AG09309 (cell line): ENCODE measurements at regions not wholly inside any gene's neighbourhood (a gene's known extent, or its start where the extent isn't known, plus 50 kb on each side); places are given as distances from the start of the nearest gene placed in this dataset.

Source experiments
- DNase-seq: peaks from one replicate; pipeline ENCODE4 v3.0.0-alpha.2; 2010; ENCODE audit warnings: low read depth
- H3K4me3 ChIP-seq: 2 replicates; pipeline ENCODE4 v1.5.1; 2011; ENCODE audit warnings: mild to moderate bottlenecking, low read depth, low read length, moderate library complexity; ENCODE audit not compliant: control insufficient read depth
- TF ChIP-seq, protein P1 (sequence below): IDR thresholded peaks from 2 replicates; pipeline ENCODE4 v1.5.1; 2011; ENCODE audit warnings: mild to moderate bottlenecking, low read depth, low read length, inconsistent platforms; ENCODE audit not compliant: insufficient read depth, control insufficient read depth; ENCODE audit errors: missing control alignments

DNA sequence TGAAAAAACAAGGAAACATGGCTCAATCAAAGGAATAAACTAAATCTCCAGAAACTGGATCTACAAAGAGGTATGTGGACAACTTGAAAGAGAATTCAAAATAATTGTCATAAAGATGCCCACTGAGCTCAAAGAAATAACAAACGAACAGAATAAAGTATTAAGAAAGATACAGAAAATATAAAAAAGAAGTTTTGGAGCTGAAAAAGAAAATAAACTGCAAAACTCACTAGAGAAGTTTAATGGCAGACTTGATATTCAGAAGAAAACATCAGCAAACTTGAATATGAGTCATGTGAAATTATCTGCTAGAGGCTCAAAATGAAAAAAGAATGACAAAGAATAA is 208.1 kb upstream of the SAMSN1 start:
- DNase-seq = no peak
- H3K4me3 ChIP-seq = no peak overlapping the region
- TF ChIP-seq, protein P1, sequence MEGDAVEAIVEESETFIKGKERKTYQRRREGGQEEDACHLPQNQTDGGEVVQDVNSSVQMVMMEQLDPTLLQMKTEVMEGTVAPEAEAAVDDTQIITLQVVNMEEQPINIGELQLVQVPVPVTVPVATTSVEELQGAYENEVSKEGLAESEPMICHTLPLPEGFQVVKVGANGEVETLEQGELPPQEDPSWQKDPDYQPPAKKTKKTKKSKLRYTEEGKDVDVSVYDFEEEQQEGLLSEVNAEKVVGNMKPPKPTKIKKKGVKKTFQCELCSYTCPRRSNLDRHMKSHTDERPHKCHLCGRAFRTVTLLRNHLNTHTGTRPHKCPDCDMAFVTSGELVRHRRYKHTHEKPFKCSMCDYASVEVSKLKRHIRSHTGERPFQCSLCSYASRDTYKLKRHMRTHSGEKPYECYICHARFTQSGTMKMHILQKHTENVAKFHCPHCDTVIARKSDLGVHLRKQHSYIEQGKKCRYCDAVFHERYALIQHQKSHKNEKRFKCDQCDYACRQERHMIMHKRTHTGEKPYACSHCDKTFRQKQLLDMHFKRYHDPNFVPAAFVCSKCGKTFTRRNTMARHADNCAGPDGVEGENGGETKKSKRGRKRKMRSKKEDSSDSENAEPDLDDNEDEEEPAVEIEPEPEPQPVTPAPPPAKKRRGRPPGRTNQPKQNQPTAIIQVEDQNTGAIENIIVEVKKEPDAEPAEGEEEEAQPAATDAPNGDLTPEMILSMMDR = no peak

DNA sequence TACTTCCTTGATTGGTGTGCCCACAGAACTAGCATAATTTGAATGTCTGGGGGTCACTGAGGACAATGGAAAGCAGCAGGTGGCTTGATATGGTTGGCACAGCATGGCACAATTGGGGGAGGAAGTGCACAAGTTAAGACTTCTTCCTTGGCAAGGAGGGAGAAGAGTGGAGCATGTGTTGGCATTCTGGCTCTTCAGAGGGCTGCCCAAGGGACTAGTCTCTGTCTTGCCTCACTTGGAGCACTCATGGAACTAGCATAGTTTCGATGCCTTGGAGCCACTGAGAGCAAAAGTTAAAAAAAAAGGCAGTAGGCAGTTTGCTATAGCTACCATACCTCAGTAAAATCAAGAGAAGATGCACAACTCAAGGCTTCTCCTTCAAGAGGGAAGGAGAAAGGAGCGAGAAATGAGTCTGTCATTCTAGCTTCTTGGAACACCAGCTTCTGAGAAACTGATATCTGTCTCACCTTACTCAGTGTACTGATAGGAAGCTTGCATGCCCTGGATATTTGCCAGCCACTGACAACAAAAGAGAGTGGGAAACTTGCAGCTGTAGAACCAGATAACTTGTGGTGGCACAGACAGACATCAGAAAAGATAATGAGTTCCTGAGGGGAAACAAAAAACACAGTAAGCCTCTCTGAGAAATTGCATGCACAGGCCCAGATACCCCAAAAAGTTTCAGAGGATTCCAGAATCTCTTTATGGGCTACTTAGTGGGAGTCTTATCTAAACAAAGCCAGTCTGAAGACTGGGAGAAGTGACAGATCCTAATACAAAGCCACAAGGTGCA is 207.5 kb upstream of the SAMSN1 start:
- TF ChIP-seq, protein P1 = no peak
- no peak for DNase-seq

DNA sequence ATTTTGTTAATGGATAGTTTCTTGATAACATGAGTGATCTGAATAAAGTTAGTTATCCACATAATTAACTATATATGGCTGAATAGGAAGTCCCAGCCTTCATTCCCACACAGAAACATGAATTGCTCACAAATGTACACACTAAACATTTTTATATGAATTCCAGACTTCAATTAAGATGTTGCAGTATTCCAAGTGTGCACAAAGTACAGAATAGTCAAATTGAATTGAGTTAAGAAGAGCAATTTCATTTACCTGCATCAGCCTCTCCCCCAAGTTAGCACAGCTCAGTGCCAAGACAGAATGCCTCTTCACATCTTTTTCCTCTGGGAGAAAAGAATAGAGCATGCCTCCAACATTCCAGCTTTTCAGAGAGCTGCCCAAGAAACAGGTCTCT is 207.0 kb upstream of the SAMSN1 start:
- no peak for DNase-seq
- TF ChIP-seq, protein P1 = no peak
- H3K4me3 ChIP-seq = no peak overlapping the region

More for the DNA sequence above, 207.5 kb upstream of the SAMSN1 start:
- no peak overlapping the region for H3K4me3 ChIP-seq

DNA sequence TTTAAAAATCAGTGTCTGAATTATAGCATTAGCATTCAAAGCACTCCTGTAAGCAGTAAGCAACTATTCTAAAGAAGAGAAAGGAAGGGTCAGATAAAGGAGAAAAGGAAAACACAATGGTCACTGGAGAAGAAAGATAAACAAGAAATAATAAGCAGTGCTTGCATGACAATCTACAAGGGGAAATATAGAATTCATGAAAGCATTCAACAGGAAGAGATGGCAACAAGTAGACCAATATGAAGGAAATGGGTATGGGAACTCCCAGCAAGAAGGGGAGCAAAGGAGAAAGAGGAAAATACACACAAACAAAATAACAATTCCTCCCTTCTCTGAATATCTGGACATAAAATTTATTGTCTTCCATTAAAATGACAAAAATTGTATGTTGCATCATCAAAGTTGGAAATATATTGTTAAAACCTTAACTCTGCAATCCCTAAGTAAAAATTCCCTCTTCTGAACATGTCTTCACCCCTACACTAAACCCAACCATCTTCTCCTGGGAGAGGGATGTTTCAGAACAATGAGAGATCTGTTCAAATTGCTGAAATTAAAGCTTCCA is 206.3 kb upstream of the SAMSN1 start:
- TF ChIP-seq, protein P1 = no peak
- no peak for DNase-seq
- no peak overlapping the region for H3K4me3 ChIP-seq

DNA sequence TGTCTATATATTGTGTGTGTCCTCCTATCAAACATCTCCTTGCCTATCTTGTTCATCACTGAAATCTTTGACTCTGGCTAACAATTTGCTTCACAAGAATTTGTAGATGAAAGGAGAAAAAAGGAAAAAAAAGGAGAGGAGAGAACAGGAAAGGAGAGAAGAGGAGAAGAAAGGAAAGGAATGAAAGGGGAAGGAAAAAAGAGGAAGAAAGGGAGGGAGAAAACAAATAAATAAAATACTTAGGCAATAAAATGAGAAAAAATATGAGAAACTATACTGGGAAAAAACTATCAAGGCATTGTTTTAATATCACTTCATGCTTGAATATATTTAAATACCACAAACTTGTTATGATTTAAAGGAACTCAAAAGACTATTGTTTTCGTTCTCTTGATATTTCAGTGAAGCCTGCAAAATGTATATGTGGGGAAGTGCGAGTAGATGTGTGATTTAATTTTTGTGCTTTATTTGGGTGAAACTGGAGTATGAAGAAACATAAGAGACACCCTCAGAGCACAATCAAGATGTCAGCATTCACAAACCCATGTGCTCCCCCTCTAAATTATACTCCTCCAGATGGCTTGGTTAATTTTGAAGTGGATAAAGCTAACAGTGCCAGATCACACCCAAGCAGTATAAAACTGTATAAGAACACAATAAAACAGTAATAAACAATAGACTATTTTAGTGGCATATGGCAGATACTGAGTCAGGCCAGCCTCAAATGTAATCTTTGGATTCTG is 205.7 kb upstream of the SAMSN1 start:
- no peak overlapping the region for H3K4me3 ChIP-seq
- TF ChIP-seq, protein P1 = no peak
- no peak for DNase-seq

DNA sequence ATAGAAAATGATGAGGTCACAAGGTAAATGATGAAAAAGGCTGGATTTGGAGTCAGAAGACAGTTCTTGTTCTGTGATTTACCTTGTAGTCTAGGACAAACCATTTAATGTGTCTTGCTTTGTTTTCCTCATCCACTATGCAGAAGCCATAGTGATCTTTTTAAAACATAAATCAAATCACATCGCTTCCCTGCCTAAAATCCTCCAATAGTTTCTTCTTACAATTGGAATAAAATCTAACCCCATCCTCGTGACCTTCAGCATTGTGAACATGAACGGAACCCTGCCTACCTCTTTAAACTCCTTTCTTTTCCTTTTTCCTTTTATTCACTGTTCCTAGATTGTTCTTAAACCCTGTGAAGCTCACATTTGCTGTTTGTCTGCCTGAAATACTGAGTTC is 204.9 kb upstream of the SAMSN1 start:
- TF ChIP-seq, protein P1 = no peak

More for the DNA sequence above, 204.9 kb upstream of the SAMSN1 start:
- DNase-seq = no peak
- no peak overlapping the region for H3K4me3 ChIP-seq
